RPMI7951 (cell line): ENCODE measurements at regions not wholly inside any gene's neighbourhood (a gene's known extent, or its start where the extent isn't known, plus 50 kb on each side); places are given as distances from the start of the nearest gene placed in this dataset.
"Not testable (repeated sequence)": the region's sequence is repeated elsewhere in the genome, so short reads cannot be mapped to it uniquely, and the experiment has no call there.

Experiments
- DNase-seq: peaks from one replicate; pipeline ENCODE4 v3.0.0-alpha.2; 2012; ENCODE audit warnings: low read depth

- peak; percentile 26 for DNase-seq
These were observed 415.5 kb upstream of the ADAMTS5 start for GRCh38 chr21:27382404-27382803.

GRCh38 chr21:27380303-27380702 is 413.4 kb upstream of the ADAMTS5 start:
- DNase-seq, result no peak

- no peak for DNase-seq
These were observed 412.5 kb upstream of the ADAMTS5 start for GRCh38 chr21:27379354-27379753.

GRCh38 chr21:27372381-27372780 is 405.5 kb upstream of the ADAMTS5 start:
- no peak for DNase-seq

- peak; percentile 11 for DNase-seq
These were observed 405.1 kb upstream of the ADAMTS5 start for GRCh38 chr21:27371975-27372331.

- DNase-seq, result no peak
These were observed 404.5 kb upstream of the ADAMTS5 start for GRCh38 chr21:27371115-27371974.

- no peak for DNase-seq
These were observed 403.2 kb upstream of the ADAMTS5 start for GRCh38 chr21:27369978-27370571.

GRCh38 chr21:27369234-27369633 is 402.3 kb upstream of the ADAMTS5 start:
- DNase-seq, result no peak

- no peak for DNase-seq
These were observed 399.9 kb upstream of the ADAMTS5 start for GRCh38 chr21:27366646-27367235.

GRCh38 chr21:27366036-27366435 is 399.1 kb upstream of the ADAMTS5 start:
- no peak for DNase-seq

- DNase-seq, result no peak
These were observed 398.5 kb upstream of the ADAMTS5 start for GRCh38 chr21:27365394-27365793.

GRCh38 chr21:27363719-27364477 is 397.0 kb upstream of the ADAMTS5 start:
- DNase-seq, result no peak

GRCh38 chr21:27362249-27362648 is 395.4 kb upstream of the ADAMTS5 start:
- DNase-seq, result peak; percentile 26

- DNase-seq, result peak; percentile 35
These were observed 392.3 kb upstream of the ADAMTS5 start for GRCh38 chr21:27359141-27359540.

GRCh38 chr21:27352885-27353284 is 386.0 kb upstream of the ADAMTS5 start:
- no peak for DNase-seq

GRCh38 chr21:27346041-27346448 is 379.2 kb upstream of the ADAMTS5 start:
- peak; percentile 28 for DNase-seq

- no peak for DNase-seq
These were observed 373.0 kb upstream of the ADAMTS5 start for GRCh38 chr21:27339902-27340301.

- not testable (repeated sequence) for DNase-seq
These were observed 371.1 kb upstream of the ADAMTS5 start for GRCh38 chr21:27338007-27338406.

GRCh38 chr21:27333096-27333495 is 366.2 kb upstream of the ADAMTS5 start:
- no peak for DNase-seq

GRCh38 chr21:27329255-27329851 is 362.5 kb upstream of the ADAMTS5 start:
- DNase-seq, result no peak

GRCh38 chr21:27326301-27326700 is 359.4 kb upstream of the ADAMTS5 start:
- no peak for DNase-seq

- DNase-seq, result no peak
These were observed 356.4 kb upstream of the ADAMTS5 start for GRCh38 chr21:27323331-27323730.
